Retinal pigment epithelial cell (primary cell): ENCODE measurements at regions not wholly inside any gene's neighbourhood (a gene's known extent, or its start where the extent isn't known, plus 50 kb on each side); places are given as distances from the start of the nearest gene placed in this dataset.

ENCODE experiments used
- DNase-seq: peaks from one replicate; pipeline ENCODE4 v3.0.0-alpha.2; 2010; ENCODE audit warnings: low read depth
- H3K4me3 ChIP-seq: 2 replicates; pipeline ENCODE4 v1.5.1; 2011; ENCODE audit warnings: mild to moderate bottlenecking, low read length, control low read depth, moderate library complexity
- TF ChIP-seq, protein P1 (sequence below): conservative IDR thresholded peaks from 2 replicates; pipeline ENCODE4 v1.5.1; 2011; ENCODE audit warnings: low read depth, low read length, control low read depth, inconsistent platforms

DNA sequence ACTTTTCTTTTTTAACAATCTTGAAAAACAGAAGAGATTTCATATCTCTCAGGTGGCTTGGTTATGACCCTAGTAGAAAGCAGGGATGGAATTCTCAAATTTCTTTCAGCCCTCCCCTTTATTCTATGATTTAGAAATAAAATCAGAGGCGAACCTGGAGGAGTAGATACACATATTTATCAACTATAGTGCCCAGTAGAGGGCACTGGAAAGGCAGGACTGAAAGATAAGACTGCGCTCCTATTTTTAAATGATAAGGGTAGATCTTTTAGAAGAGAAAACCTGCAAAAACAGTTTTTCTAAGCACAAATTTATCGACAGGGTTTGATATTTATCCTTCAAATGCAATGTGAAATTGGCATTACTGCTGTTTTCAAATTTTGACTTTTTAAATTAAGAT is 1296.6 kb downstream of the EPHA7 start:
- TF ChIP-seq, protein P1, sequence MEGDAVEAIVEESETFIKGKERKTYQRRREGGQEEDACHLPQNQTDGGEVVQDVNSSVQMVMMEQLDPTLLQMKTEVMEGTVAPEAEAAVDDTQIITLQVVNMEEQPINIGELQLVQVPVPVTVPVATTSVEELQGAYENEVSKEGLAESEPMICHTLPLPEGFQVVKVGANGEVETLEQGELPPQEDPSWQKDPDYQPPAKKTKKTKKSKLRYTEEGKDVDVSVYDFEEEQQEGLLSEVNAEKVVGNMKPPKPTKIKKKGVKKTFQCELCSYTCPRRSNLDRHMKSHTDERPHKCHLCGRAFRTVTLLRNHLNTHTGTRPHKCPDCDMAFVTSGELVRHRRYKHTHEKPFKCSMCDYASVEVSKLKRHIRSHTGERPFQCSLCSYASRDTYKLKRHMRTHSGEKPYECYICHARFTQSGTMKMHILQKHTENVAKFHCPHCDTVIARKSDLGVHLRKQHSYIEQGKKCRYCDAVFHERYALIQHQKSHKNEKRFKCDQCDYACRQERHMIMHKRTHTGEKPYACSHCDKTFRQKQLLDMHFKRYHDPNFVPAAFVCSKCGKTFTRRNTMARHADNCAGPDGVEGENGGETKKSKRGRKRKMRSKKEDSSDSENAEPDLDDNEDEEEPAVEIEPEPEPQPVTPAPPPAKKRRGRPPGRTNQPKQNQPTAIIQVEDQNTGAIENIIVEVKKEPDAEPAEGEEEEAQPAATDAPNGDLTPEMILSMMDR = peak; percentile 63
- DNase-seq = no peak
- no peak overlapping the region for H3K4me3 ChIP-seq

DNA sequence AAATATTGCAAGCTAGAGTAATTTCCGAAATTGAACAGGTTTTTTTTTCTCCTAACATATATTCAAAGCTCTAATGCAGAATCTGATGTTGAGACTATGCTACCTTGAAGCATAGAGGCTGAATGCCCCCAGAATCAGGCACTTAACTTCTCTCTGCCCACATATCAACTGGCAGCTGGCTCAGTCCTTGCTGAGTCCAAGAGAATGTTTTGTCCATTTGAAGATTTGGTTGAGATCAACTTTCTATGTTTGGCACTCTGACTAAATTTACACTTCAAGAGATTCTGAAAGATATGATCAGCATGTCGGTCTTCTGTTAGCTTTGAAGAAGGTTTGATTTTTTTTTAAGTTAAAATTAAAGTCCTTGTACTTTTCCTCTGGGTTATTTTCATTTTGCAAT is 1298.1 kb downstream of the EPHA7 start:
- H3K4me3 ChIP-seq = no peak overlapping the region
- TF ChIP-seq, protein P1 = no peak
- DNase-seq = no peak

DNA sequence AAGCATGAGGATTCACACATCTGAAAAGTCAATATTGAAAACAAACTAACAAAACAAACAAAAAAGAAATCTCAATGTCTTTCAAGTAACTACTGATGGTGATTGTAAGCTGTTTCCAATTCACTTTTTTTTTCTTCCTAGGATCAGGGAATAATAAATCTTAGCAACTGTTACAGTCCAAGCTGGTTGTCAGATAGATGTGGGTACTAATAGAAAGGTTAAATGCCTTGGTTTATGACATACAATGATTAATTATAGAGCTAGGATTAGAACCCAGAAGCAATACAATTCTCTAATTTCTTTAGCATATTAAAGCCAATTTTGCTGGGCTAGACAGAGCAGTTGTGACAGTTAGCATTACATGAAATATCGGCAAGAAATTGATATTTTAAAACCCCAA is 1301.6 kb downstream of the EPHA7 start:
- TF ChIP-seq, protein P1 = no peak
- no peak for DNase-seq
- H3K4me3 ChIP-seq = no peak overlapping the region

DNA sequence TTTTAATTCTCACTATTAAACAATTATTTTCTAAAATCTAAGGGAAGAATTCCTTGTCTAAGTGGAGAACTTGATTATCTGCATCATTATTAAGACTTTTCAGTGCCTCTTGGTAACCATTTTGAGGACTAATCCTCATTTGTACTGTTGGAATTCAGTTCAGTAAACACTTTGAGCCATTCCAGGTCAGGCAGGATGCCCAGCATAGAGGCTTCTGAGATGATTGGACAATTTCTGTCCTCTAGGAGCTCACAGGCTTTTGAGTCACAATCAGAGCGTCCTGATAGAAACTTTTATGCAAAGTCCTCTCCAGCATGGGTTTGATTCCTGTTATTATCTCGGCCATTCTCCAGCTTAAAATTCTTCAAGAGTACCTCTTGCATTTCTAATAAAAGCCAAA is 1304.6 kb downstream of the EPHA7 start:
- TF ChIP-seq, protein P1 = no peak
- DNase-seq = no peak
- H3K4me3 ChIP-seq = no peak overlapping the region

DNA sequence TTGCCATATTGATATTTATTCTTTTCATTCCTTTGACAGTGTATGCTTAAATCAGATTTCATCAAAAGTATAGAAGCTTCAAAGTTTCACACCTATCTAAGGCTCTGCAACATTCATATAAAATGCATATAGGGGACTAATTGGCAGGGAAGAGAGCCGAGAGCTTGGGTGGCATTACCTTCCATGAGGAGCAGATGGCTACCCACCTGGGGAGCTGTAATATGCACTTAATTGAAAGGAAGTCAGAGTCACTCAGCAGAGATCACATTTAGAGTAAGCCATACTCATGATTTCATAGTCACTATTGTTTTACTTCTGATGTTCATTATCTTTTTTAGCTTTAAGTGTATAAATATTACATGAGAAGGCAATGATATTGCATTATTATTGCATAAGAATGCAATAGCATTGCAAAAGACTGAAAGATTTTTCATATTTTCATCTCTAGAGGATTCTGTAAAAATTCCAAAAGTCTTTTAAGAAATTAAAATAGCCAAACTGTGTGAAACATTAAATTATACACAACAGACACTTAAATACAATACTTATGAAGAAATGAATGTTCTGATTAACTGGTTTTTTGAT is 1305.2 kb downstream of the EPHA7 start:
- DNase-seq = no peak
- no peak overlapping the region for H3K4me3 ChIP-seq
- TF ChIP-seq, protein P1 = no peak

- no peak for DNase-seq
- H3K4me3 ChIP-seq = no peak overlapping the region
- TF ChIP-seq, protein P1 = no peak
Observed at GRCh38 chr6:92111386-92111785, 1308.0 kb downstream of the EPHA7 start.

DNA sequence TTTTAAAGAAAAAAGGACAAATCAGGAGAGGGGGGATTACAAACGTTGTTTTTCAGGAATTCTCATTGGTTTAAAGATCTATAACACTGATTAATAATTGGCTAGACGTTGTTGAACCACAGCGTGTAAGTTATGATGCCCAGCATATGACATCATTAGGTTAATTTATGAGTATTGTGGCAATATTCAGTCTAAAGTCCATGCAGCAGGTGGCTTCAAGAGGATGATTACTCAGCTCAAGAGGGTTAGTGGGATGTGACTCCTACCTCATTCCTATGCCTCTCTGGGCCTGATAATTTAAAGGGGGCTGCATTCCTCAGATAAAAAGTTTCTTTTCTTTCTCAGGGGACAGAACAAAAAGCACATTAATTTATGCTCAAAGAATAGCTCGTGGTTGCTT is 1309.0 kb downstream of the EPHA7 start:
- TF ChIP-seq, protein P1 = no peak
- H3K4me3 ChIP-seq = no peak overlapping the region
- DNase-seq = no peak
